PFSK-1 (cell line): ENCODE measurements at regions not wholly inside any gene's neighbourhood (a gene's known extent, or its start where the extent isn't known, plus 50 kb on each side); places are given as distances from the start of the nearest gene placed in this dataset.

Source experiments
- POLR2AphosphoS5 ChIP-seq: IDR thresholded peaks from 2 replicates; pipeline ENCODE4 v1.6.1; 2012; ENCODE audit warnings: low read depth, mild to moderate bottlenecking, control low read depth, low read length, moderate library complexity
- SIN3A ChIP-seq: IDR thresholded peaks from 2 replicates; pipeline ENCODE4 v1.6.1; 2012; ENCODE audit warnings: mild to moderate bottlenecking, low read length, moderate library complexity, borderline replicate concordance; ENCODE audit not compliant: insufficient read depth
- TAF1 ChIP-seq: IDR thresholded peaks from 2 replicates; pipeline ENCODE4 v1.6.1; 2012; ENCODE audit warnings: low read length, control low read depth, borderline replicate concordance; ENCODE audit not compliant: insufficient read depth

GRCh38 chr3:72238010-72238691 is 453.2 kb upstream of the PROK2 start:
- TF ChIP-seq TAF1, result no peak
- no peak for TF ChIP-seq POLR2AphosphoS5
- TF ChIP-seq SIN3A, result no peak
